SK-N-MC (cell line): ENCODE measurements at regions not wholly inside any gene's neighbourhood (a gene's known extent, or its start where the extent isn't known, plus 50 kb on each side); places are given as distances from the start of the nearest gene placed in this dataset.

Source experiments
- DNase-seq: peaks from one replicate; pipeline ENCODE4 v3.0.0-alpha.2; 2011; ENCODE audit warnings: low read depth, low spot score
- H3K27ac ChIP-seq: fragments of 200-600 bp; sonication (generic); 2 replicates; pipeline ENCODE4 v1.5.1; 2016; ENCODE audit warnings: mixed run types
- H3K36me3 ChIP-seq: fragments of 200-600 bp; sonication (generic); 2 replicates; pipeline ENCODE4 v1.6.1; 2017; ENCODE audit warnings: antibody characterized with exemption, low read length, mixed read lengths; ENCODE audit not compliant: insufficient read depth
- H3K4me3 ChIP-seq: fragments of 200-600 bp; sonication (generic); 2 replicates; pipeline ENCODE4 v1.5.1; 2016
- H3K9ac ChIP-seq: fragments of 200-600 bp; sonication (generic); 2 replicates; pipeline ENCODE4 v1.8.0; 2017; ENCODE audit warnings: mixed run types, mixed read lengths; ENCODE audit not compliant: insufficient read length
- H3K9me3 ChIP-seq: fragments of 200-600 bp; sonication (generic); 2 replicates; pipeline ENCODE4 v1.6.1; 2017; ENCODE audit warnings: low read depth, mild to moderate bottlenecking, antibody characterized with exemption, low read length, moderate library complexity, mixed read lengths
- EZH2 ChIP-seq: fragments of 200-600 bp; sonication (generic); IDR thresholded peaks from one replicate; pipeline ENCODE4 v1.6.1; 2017; ENCODE audit warnings: antibody characterized with exemption
- FOXP2 ChIP-seq: optimal IDR thresholded peaks from 2 replicates; pipeline ENCODE3; 2011; ENCODE audit warnings: mild to moderate bottlenecking, moderate library complexity; ENCODE audit not compliant: insufficient read depth; ENCODE audit errors: extremely low read length, control extremely low read depth
- POLR2AphosphoS5 ChIP-seq: IDR thresholded peaks from 2 replicates; pipeline ENCODE4 v1.6.1; 2012; ENCODE audit warnings: mild to moderate bottlenecking, low read depth, low read length, borderline replicate concordance

GRCh38 chr5:125883223-125883622 lies 540.0 kb upstream of the GRAMD2B start:
- no peak for TF ChIP-seq FOXP2
- TF ChIP-seq EZH2 = no peak
- TF ChIP-seq POLR2AphosphoS5 = no peak
- no peak for DNase-seq
- no peak overlapping the region for H3K4me3 ChIP-seq
- no peak overlapping the region for H3K27ac ChIP-seq
- no peaks in the 10 kb centered on the region for H3K36me3 ChIP-seq
- no peaks in the 10 kb centered on the region for H3K9me3 ChIP-seq
- H3K9ac ChIP-seq = no peak overlapping the region

DNA sequence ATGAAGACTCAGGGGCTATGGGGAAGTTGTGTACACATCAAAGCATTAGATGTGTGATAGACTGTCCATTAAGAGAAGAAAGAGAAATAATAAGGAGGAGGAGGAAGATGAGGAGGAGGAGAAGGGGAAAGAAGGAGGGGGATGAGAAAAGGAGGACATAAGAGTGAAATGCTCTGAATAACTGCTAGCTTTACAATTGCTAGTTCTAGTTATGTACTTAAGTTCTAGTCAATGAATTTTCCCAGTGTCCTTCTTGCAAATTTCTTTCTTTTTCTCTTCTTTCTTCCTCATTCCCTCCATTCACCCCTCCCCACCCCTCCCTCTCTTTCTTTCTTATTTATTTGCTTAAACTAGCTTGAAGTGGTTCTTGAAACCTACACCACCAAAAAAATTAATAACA lies 534.9 kb upstream of the GRAMD2B start:
- no peak for DNase-seq
- Histone ChIP-seq H3K9ac (no peak overlapping the region), H3K36me3 (no peaks in the 10 kb centered on the region), H3K4me3 (no peak overlapping the region), H3K27ac (no peak overlapping the region), H3K9me3 (no peaks in the 10 kb centered on the region)
- no peak for TF ChIP-seq EZH2
- no peak for TF ChIP-seq POLR2AphosphoS5
- TF ChIP-seq FOXP2 = no peak

DNA sequence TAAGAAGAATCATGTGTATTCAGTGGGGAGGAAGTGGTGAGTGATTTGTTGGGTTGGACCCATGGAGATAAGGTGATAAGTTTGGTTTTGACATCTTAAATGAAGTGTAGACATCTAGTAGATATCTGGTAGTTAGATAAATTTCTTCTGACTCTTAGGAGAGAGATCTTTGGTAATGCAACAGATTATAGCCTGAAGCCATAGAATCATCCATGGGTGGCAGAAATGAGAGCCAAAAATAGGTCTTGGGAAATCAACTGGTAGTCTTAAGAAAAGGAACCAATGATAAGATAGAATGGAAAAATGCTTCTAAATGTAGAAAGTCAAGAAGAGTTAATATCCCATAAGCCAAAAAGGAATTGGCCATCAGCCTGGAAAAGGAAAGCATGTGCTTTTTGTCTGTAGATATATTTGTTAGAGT lies 532.7 kb upstream of the GRAMD2B start:
- H3K9me3 ChIP-seq = no peaks in the 10 kb centered on the region
- TF ChIP-seq FOXP2 (no peak), EZH2 (no peak), POLR2AphosphoS5 (no peak)
- H3K36me3 ChIP-seq = no peaks in the 10 kb centered on the region
- no peak overlapping the region for H3K9ac ChIP-seq
- DNase-seq = no peak
- H3K4me3 ChIP-seq = no peak overlapping the region
- no peak overlapping the region for H3K27ac ChIP-seq

GRCh38 chr5:125891061-125891725 lies 532.0 kb upstream of the GRAMD2B start:
- Histone ChIP-seq H3K36me3 (no peaks in the 10 kb centered on the region), H3K27ac (no peak overlapping the region), H3K9ac (no peak overlapping the region), H3K9me3 (no peaks in the 10 kb centered on the region), H3K4me3 (no peak overlapping the region)
- no peak for DNase-seq
- TF ChIP-seq POLR2AphosphoS5 (no peak), EZH2 (no peak), FOXP2 (no peak)

DNA sequence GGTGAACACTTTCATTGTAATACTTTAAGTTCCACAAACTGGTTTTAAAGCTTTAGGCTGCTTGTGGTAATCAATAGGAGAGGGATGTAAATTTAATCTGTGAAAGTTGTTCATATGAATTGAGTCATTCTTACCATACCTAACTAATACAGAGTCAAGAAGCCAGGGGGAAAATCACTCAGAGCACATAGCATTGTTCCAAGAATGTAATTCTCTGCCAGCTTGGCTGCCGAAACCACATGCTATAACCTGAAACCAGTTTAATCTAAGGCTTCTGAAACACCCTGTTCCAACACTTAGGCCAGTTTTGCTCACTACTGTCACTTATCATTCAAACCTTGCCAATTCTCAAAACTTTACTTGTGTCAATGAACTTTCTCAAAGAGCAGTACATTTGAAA lies 528.8 kb upstream of the GRAMD2B start:
- TF ChIP-seq EZH2 = no peak
- TF ChIP-seq POLR2AphosphoS5 = no peak
- TF ChIP-seq FOXP2 = no peak
- no peak overlapping the region for H3K9ac ChIP-seq

GRCh38 chr5:125896368-125896767 lies 526.8 kb upstream of the GRAMD2B start:
- Histone ChIP-seq H3K36me3 (no peaks in the 10 kb centered on the region), H3K4me3 (no peak overlapping the region), H3K9ac (no peak overlapping the region), H3K9me3 (no peaks in the 10 kb centered on the region), H3K27ac (no peak overlapping the region)
- DNase-seq = no peak
- TF ChIP-seq EZH2 (no peak), POLR2AphosphoS5 (no peak), FOXP2 (no peak)

More for the DNA sequence above, 528.8 kb upstream of the GRAMD2B start:
- H3K4me3 ChIP-seq = no peak overlapping the region
- no peaks in the 10 kb centered on the region for H3K36me3 ChIP-seq
- H3K27ac ChIP-seq = no peak overlapping the region
- no peaks in the 10 kb centered on the region for H3K9me3 ChIP-seq
- no peak for DNase-seq

DNA sequence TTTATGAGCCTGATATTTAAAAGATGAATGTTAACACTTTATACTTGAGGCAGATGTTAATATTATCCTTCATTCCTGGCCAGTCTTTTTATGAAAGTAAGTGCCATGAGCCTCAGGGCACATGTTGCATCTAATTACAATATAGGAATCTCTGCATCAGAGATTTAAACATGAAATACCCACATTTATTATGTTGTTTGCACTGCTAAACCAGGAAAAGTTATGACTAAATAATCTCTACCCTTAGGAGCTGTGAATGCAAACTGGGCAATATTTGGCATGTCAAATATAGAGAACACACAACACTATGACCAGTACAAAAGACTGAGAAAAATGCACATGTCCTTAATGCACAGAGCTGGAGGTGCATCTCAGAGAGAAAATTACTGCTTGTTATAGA lies 526.1 kb upstream of the GRAMD2B start:
- H3K9me3 ChIP-seq = no peaks in the 10 kb centered on the region
- no peak for DNase-seq
- H3K4me3 ChIP-seq = no peak overlapping the region
- H3K36me3 ChIP-seq = no peaks in the 10 kb centered on the region
- TF ChIP-seq FOXP2 = no peak
- no peak for TF ChIP-seq POLR2AphosphoS5
- no peak for TF ChIP-seq EZH2
- no peak overlapping the region for H3K27ac ChIP-seq
- H3K9ac ChIP-seq = no peak overlapping the region

DNA sequence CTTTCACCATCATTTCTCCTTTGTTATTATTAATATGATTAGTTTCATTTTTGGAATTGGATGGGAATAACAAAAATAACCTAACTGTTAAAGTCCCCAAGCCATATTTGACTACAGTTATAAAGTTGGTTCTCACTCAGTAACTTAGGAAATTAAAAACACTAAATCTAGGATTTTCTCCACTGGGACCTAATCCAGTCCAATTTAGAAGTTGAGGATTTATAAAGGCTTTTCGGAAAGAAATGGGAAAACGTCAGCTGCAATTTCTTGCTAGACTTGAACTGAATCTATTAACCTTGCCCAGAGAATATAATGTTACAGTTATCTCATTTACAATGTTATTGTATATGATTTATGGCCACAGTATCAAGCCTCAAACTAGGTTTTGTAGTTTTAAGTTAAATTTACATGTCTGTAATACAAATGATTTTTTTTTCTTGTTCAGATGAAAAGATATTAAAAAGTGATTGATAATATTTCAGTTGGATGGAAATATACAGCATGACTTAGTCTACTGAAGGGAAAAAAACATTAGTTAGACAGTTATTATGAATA lies 524.3 kb upstream of the GRAMD2B start:
- H3K9me3 ChIP-seq = no peaks in the 10 kb centered on the region

DNA sequence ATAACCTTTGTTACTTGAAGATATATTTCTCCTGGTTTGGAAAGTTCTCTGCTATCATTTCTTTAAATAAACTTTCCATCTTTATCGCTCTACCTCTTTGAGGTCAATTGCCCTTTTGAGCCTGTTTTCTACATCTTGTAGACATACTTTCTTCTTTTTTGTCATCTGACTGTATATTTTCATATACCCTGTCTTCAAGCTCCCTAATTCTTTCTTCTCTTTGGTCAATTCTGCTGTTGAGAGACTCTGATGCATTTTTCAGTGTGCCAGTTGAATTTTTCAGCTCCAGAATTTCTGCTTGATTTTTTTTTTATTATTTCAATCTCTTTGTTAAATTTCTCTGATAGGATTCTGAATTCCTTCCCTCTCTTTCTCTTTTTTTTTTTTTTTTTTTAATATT lies 511.2 kb upstream of the GRAMD2B start:
- no peaks in the 10 kb centered on the region for H3K9me3 ChIP-seq
- TF ChIP-seq EZH2 (no peak), FOXP2 (no peak), POLR2AphosphoS5 (no peak)
- H3K36me3 ChIP-seq = no peaks in the 10 kb centered on the region
- H3K4me3 ChIP-seq = no peak overlapping the region
- no peak for DNase-seq
- no peak overlapping the region for H3K27ac ChIP-seq
- H3K9ac ChIP-seq = no peak overlapping the region

More for the DNA sequence above, 524.3 kb upstream of the GRAMD2B start:
- TF ChIP-seq POLR2AphosphoS5 (no peak), EZH2 (no peak), FOXP2 (no peak)
- H3K36me3 ChIP-seq = no peaks in the 10 kb centered on the region
- H3K27ac ChIP-seq = no peak overlapping the region
- H3K9ac ChIP-seq = no peak overlapping the region
- no peak overlapping the region for H3K4me3 ChIP-seq
- DNase-seq = no peak
